Tibial nerve (tissue), 4 donors: ENCODE measurements at regions not wholly inside any gene's neighbourhood (a gene's known extent, or its start where the extent isn't known, plus 50 kb on each side); places are given as distances from the start of the nearest gene placed in this dataset.
A peak's percentile ranks its signal among the peaks of the same experiment; 100 is the strongest.

Experiments
- DNase-seq, 2 donors: peaks; one replicate each; pipeline ENCODE4 v3.0.0-alpha.2; 2019; ENCODE audit warnings: low spot score in 2 of 2
- H3K27ac ChIP-seq, 4 donors: fragments of 200-600 bp; sonication (generic) in 3 of 4; one replicate each; pipeline ENCODE4 v1.5.1; 2017 to 2019; ENCODE audit warnings: mild to moderate bottlenecking in 1 of 4
- H3K27me3 ChIP-seq, 2 donors: fragments of 200-600 bp; sonication (generic) in 1 of 2; one replicate each; pipeline versions ENCODE4 v1.5.1 to v1.6.0; 2017 to 2019
- H3K36me3 ChIP-seq, 3 donors: fragments of 200-600 bp; sonication (generic); one replicate each; pipeline ENCODE4 v1.5.1; 2018 to 2019
- H3K4me1 ChIP-seq, 4 donors: fragments of 200-600 bp; sonication (generic) in 3 of 4; one replicate each; pipeline ENCODE4 v1.5.1; 2017 to 2019
- H3K4me3 ChIP-seq, 4 donors: fragments of 200-600 bp; sonication (generic) in 3 of 4; one replicate each; pipeline ENCODE4 v1.5.1; 2017 to 2019; ENCODE audit warnings: mild to moderate bottlenecking in 1 of 4, moderate library complexity in 1 of 4
- H3K9me3 ChIP-seq, 4 donors: fragments of 200-600 bp; sonication (generic) in 3 of 4; one replicate each; pipeline ENCODE4 v1.5.1; 2017 to 2019
- CTCF ChIP-seq, 5 experiments: fragments of 200-600 bp in 3 of 5; fragments of 450-650 bp in 2 of 5; sonication (generic) in 3 of 5; IDR thresholded peaks; one replicate each; pipeline ENCODE4 v1.5.1; 2016 to 2019; ENCODE audit warnings: antibody characterized with exemption in 5 of 5, mild to moderate bottlenecking in 3 of 5, moderate library complexity in 2 of 5
- EP300 ChIP-seq, 2 donors: sonication (generic); formaldehyde crosslinking; IDR thresholded peaks; one replicate each; pipeline ENCODE4 v1.6.1; 2017; ENCODE audit warnings: antibody characterized with exemption in 2 of 2, mild to moderate bottlenecking in 1 of 2
- POLR2A ChIP-seq, 2 donors: fragments of 450-650 bp; IDR thresholded peaks; one replicate each; pipeline ENCODE4 v1.6.1; 2017; ENCODE audit warnings: antibody characterized with exemption in 2 of 2, mild to moderate bottlenecking in 2 of 2, moderate library complexity in 2 of 2
- whole genome bisulfite sequencing, 2 donors: methylation state at CpG; one replicate each; pipeline ENCODE4 v1.1.5; 2018; 5-methylcytosine and 5-hydroxymethylcytosine counted together

GRCh38 chr5:89968958-89969381, 440.6 kb downstream of the CETN3 start:
- Histone ChIP-seq H3K9me3 (no peaks in the 10 kb centered on the region), H3K27ac (peak overlapping the region in 1 of 4 donors; percentile 61), H3K4me1 (peaks cover 0 to 8% (median 0%) of the 10 kb centered on the region in 4 donors), H3K4me3 (no peak overlapping the region), H3K36me3 (no peaks in the 10 kb centered on the region), H3K27me3 (no peaks in the 10 kb centered on the region)
- TF ChIP-seq POLR2A (IDR thresholded peaks at IDR 0.05), result no peak
- TF ChIP-seq EP300 (IDR thresholded peaks at IDR 0.05), result no peak
- TF ChIP-seq CTCF (IDR thresholded peaks at IDR 0.05), result no peak
- DNase-seq, result no peak
- WGBS, 2 donors, result 25 to 32% methylated on average over 4 of the region's 4 CpGs

GRCh38 chr5:89967771-89968444, 441.6 kb downstream of the CETN3 start:
- WGBS, 2 donors, result 58 to 74% methylated on average over 1 of the region's 1 CpG
- Histone ChIP-seq H3K27ac (no peak overlapping the region), H3K27me3 (no peaks in the 10 kb centered on the region), H3K4me1 (peaks cover 0 to 8% (median 0%) of the 10 kb centered on the region in 4 donors), H3K4me3 (no peak overlapping the region), H3K36me3 (no peaks in the 10 kb centered on the region), H3K9me3 (no peaks in the 10 kb centered on the region)
- no peak for DNase-seq
- TF ChIP-seq EP300 (IDR thresholded peaks at IDR 0.05) (no peak), CTCF (IDR thresholded peaks at IDR 0.05) (no peak), POLR2A (IDR thresholded peaks at IDR 0.05) (no peak)

GRCh38 chr5:89956838-89957237, 452.7 kb downstream of the CETN3 start:
- TF ChIP-seq EP300 (IDR thresholded peaks at IDR 0.05) (no peak), CTCF (IDR thresholded peaks at IDR 0.05) (no peak), POLR2A (IDR thresholded peaks at IDR 0.05) (no peak)
- no peak for DNase-seq
- no peaks in the 10 kb centered on the region for H3K27me3 ChIP-seq
- no peak overlapping the region for H3K27ac ChIP-seq
- H3K4me3 ChIP-seq, result no peak overlapping the region
- no peaks in the 10 kb centered on the region for H3K36me3 ChIP-seq
- H3K4me1 ChIP-seq, result no peaks in the 10 kb centered on the region
- no peaks in the 10 kb centered on the region for H3K9me3 ChIP-seq
- WGBS, 2 donors, result 54 to 57% methylated on average over 1 of the region's 1 CpG

- H3K9me3 ChIP-seq, result no peaks in the 10 kb centered on the region
- no peak overlapping the region for H3K4me3 ChIP-seq
- no peaks in the 10 kb centered on the region for H3K27me3 ChIP-seq
- WGBS, 2 donors, result 71 to 77% methylated on average over 4 of the region's 4 CpGs
- H3K4me1 ChIP-seq, result no peaks in the 10 kb centered on the region
- no peak for TF ChIP-seq POLR2A (IDR thresholded peaks at IDR 0.05)
- TF ChIP-seq EP300 (IDR thresholded peaks at IDR 0.05), result no peak
- TF ChIP-seq CTCF (IDR thresholded peaks at IDR 0.05), result no peak
- no peaks in the 10 kb centered on the region for H3K36me3 ChIP-seq
- no peak for DNase-seq
- no peak overlapping the region for H3K27ac ChIP-seq
Measured at GRCh38 chr5:89954916-89955315, 454.6 kb downstream of the CETN3 start.

GRCh38 chr5:89951876-89952275, 457.7 kb downstream of the CETN3 start:
- Histone ChIP-seq H3K27ac (no peak overlapping the region), H3K4me1 (no peaks in the 10 kb centered on the region), H3K9me3 (no peaks in the 10 kb centered on the region), H3K27me3 (no peaks in the 10 kb centered on the region), H3K36me3 (no peaks in the 10 kb centered on the region), H3K4me3 (no peak overlapping the region)
- no peak for TF ChIP-seq CTCF (IDR thresholded peaks at IDR 0.05)
- TF ChIP-seq EP300 (IDR thresholded peaks at IDR 0.05), result no peak
- no peak for TF ChIP-seq POLR2A (IDR thresholded peaks at IDR 0.05)
- 74 to 88% methylated on average over 2 of the region's 2 CpGs for WGBS, 2 donors
- no peak for DNase-seq
